ENCODE measurements at regions not wholly inside any gene's neighbourhood (a gene's known extent, or its start where the extent isn't known, plus 50 kb on each side); places are given as distances from the start of the nearest gene placed in this dataset.
A peak's percentile ranks its signal among the peaks of the same experiment; 100 is the strongest.

- Histone ChIP-seq H3K9ac (ENCODE audit: low read length) (peak overlapping the region; percentile 12), H3K4me1 (ENCODE audit: control insufficient read depth in 2 of 2, insufficient read depth in 2 of 2, low read length in 2 of 2) (peaks cover 31% of the 10 kb centered on the region in 2 donors), H3K4me3 (ENCODE audit: control extremely low read depth in 1 of 5, extremely low read depth in 1 of 5, insufficient read depth in 1 of 5, low read depth in 2 of 5, low read length in 4 of 5) (peak overlapping the region in 1 of 5 experiments; percentile 28), H3K4me2 (replicated peaks; ENCODE audit: low read depth, low read length, poor library complexity, severe bottlenecking) (peak overlapping the region; percentile 62), H3K9me3 (ENCODE audit: control extremely low read depth in 1 of 3, control insufficient read depth in 2 of 3, insufficient read depth in 1 of 3, low read length in 2 of 3) (no peaks in the 10 kb centered on the region), H3K27me3 (replicated peaks in 1 of 4; ENCODE audit: control extremely low read depth in 1 of 4, control insufficient read depth in 3 of 4, insufficient read depth in 4 of 4, low read length in 3 of 4) (no peaks in the 10 kb centered on the region), H3K27ac (ENCODE audit: low read length in 2 of 2) (no peak overlapping the region), H3K79me2 (ENCODE audit: control insufficient read depth, insufficient read depth, low read length) (no peaks in the 10 kb centered on the region), H4K20me1 (ENCODE audit: control insufficient read depth, insufficient read depth, low read length, poor library complexity, severe bottlenecking) (no peaks in the 10 kb centered on the region), H2AFZ (ENCODE audit: insufficient read depth, low read depth, low read length, poor library complexity, severe bottlenecking) (no peak overlapping the region), H3K36me3 (replicated peaks in 1 of 2; ENCODE audit: control extremely low read depth in 1 of 2, control insufficient read depth in 1 of 2, extremely low read depth in 1 of 2, insufficient read depth in 2 of 2, low read length in 1 of 2) (no peaks in the 10 kb centered on the region)
- peak; percentile 31 for ATAC-seq (ENCODE audit: low read depth)
- Mint-ChIP-seq H3K27ac (peak overlapping the region; percentile 66), H3K27me3 (peaks cover 20% of the 10 kb centered on the region), H3K4me3 (peak overlapping the region; percentile 64), H3K4me1 (peaks cover 33% of the 10 kb centered on the region), H3K9me3 (ENCODE audit: insufficient read depth) (no peaks in the 10 kb centered on the region)
- TF ChIP-seq EZH2 (IDR thresholded peaks at IDR 0.05; ENCODE audit: borderline replicate concordance, insufficient read depth, low read depth, low read length, poor library complexity, severe bottlenecking), result no peak
- no peak for TF ChIP-seq CTCF (IDR thresholded peaks at IDR 0.05)
- ChIA-PET CTCF (interaction anchor here (0.7 kb wide), 1 partner anchor 102 kb away, joined by 3 read pairs; no protein-coding TSS in a partner anchor), POLR2A (no interaction called here)
- intact Hi-C loops (cut with micrococcal nuclease), result no loop called here
- no peak for DNase-seq
- 17% methylated on average over 2 of the region's 3 CpGs for WGBS (ENCODE audit: insufficient coverage)
Measured at GRCh38 chr2:215811003-215811402, 202.3 kb downstream of the MREG start.

DNA sequence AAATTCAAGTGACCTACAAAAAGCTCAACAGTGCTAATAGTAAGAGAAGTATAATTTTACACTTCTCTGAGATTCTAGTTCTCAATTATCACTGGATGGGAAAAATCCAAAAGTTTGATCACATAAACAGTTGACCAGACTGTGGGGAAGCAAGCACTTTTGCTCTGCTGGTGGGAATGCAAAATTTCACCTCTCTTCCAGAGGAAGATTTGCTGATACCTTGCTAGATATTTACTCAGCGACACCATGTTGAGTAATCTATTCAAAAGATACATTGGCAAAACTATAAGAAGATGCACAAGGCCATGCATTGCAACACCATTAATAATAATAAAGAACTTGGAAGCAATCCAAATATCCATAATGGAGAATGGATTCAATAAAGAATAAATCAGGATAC, 204.4 kb downstream of the MREG start:
- intact Hi-C loops (cut with micrococcal nuclease), result no loop called here
- Mint-ChIP-seq H3K4me3 (no peak overlapping the region), H3K4me1 (peaks cover 33% of the 10 kb centered on the region), H3K9me3 (ENCODE audit: insufficient read depth) (no peaks in the 10 kb centered on the region), H3K27me3 (peaks cover 19% of the 10 kb centered on the region), H3K27ac (no peak overlapping the region)
- H3K27ac ChIP-seq (ENCODE audit: low read length in 2 of 2), result no peak overlapping the region
- H3K4me2 ChIP-seq (replicated peaks; ENCODE audit: low read depth, low read length, poor library complexity, severe bottlenecking), result no peak overlapping the region
- no peak for TF ChIP-seq EZH2 (IDR thresholded peaks at IDR 0.05; ENCODE audit: borderline replicate concordance, insufficient read depth, low read depth, low read length, poor library complexity, severe bottlenecking)
- H3K4me1 ChIP-seq (ENCODE audit: control insufficient read depth in 2 of 2, insufficient read depth in 2 of 2, low read length in 2 of 2), result peaks cover 31% of the 10 kb centered on the region in 2 donors
- H3K9me3 ChIP-seq (ENCODE audit: control extremely low read depth in 1 of 3, control insufficient read depth in 2 of 3, insufficient read depth in 1 of 3, low read length in 2 of 3), result no peaks in the 10 kb centered on the region
- peaks cover 0 to 5% (median 1%) of the 10 kb centered on the region in 4 experiments for H3K27me3 ChIP-seq (replicated peaks in 1 of 4; ENCODE audit: control extremely low read depth in 1 of 4, control insufficient read depth in 3 of 4, insufficient read depth in 4 of 4, low read length in 3 of 4)
- no peaks in the 10 kb centered on the region for H3K36me3 ChIP-seq (replicated peaks in 1 of 2; ENCODE audit: control extremely low read depth in 1 of 2, control insufficient read depth in 1 of 2, extremely low read depth in 1 of 2, insufficient read depth in 2 of 2, low read length in 1 of 2)
- H4K20me1 ChIP-seq (ENCODE audit: control insufficient read depth, insufficient read depth, low read length, poor library complexity, severe bottlenecking), result no peaks in the 10 kb centered on the region
- POLR2A ChIA-PET, result no interaction called here
- H2AFZ ChIP-seq (ENCODE audit: insufficient read depth, low read depth, low read length, poor library complexity, severe bottlenecking), result no peak overlapping the region
- no peak overlapping the region for H3K9ac ChIP-seq (ENCODE audit: low read length)
- DNase-seq (no peak), ATAC-seq (ENCODE audit: low read depth) (no peak)
- no CpG with 5 or more reads among the region's 1 CpG for WGBS (ENCODE audit: insufficient coverage)
- no peak overlapping the region for H3K4me3 ChIP-seq (ENCODE audit: control extremely low read depth in 1 of 5, extremely low read depth in 1 of 5, insufficient read depth in 1 of 5, low read depth in 2 of 5, low read length in 4 of 5)
- H3K79me2 ChIP-seq (ENCODE audit: control insufficient read depth, insufficient read depth, low read length), result no peaks in the 10 kb centered on the region
- CTCF ChIA-PET, result no interaction called here
